HG02623 (cell line): ENCODE measurements at regions not wholly inside any gene's neighbourhood (a gene's known extent, or its start where the extent isn't known, plus 50 kb on each side); places are given as distances from the start of the nearest gene placed in this dataset.
"Not testable (repeated sequence)": the region's sequence is repeated elsewhere in the genome, so short reads cannot be mapped to it uniquely, and the experiment has no call there.

Experiments
- ATAC-seq: cut with Tn5 transposase; IDR thresholded peaks from one replicate; pipeline ENCODE4 v1.9.1; 2021; ENCODE audit warnings: moderate library complexity; ENCODE audit not compliant: unreplicated experiment

DNA sequence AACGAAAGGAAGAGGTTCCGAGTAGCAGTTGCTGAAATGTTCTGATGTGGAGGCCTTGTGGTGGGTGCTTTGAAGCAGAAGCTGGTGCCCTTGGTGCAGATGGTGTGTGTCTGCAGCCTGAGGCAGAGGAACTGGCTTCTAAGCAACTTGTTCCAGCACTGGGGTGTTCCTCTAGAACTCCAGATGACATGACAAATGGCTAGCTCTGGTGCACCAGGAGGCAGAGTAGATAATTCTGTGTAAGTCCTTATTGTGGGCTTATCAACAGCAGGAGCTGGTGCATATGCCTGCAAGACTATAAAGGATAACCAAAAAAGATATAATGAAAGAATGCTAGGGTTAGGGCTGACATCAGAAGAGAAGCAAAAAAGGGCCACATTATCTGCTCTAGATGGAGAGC is 76.5 kb downstream of the ARL5B start:
- no peak for ATAC-seq

DNA sequence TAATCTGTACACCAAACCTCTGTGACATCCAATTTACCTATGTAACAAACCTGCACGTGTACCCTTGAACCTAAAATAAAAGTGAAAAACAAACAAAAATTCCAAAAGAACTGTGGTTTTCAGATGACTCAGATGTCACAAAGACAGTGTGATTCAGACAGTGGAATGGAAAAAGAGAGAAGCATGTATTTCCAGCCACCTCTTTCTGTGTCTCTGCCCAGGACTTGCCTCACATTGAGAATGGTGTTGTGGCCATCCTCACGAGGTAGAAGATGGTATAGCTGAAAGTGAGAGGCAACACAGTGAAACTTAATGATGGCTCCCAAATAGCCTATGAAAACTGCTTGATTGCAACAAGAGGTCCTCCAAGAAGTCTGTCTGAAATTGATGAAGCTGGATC is 78.0 kb downstream of the ARL5B start:
- ATAC-seq: no peak

GRCh38 chr10:18737841-18738240 is 78.6 kb downstream of the ARL5B start:
- no peak for ATAC-seq

- ATAC-seq: no peak
Measured at GRCh38 chr10:18738835-18739234, 79.6 kb downstream of the ARL5B start.

DNA sequence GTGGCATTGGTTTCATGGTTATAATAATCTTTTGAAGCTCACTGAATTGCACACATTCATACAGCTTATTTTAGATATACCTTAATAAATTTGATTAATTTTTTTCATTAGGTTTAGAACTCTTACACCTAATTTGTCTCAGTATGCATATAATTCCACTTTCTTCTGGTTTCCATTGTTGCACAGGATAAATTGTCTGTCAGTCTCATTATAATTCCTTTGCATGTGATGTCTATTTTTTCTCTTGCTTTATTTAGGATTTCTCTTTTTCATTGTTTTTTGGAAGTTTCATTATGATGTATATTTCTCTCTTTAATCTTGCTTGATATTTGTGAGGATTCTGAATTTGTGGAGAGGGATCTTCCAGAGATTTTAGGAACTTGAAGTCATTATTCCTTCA is 84.7 kb downstream of the ARL5B start:
- ATAC-seq: no peak

DNA sequence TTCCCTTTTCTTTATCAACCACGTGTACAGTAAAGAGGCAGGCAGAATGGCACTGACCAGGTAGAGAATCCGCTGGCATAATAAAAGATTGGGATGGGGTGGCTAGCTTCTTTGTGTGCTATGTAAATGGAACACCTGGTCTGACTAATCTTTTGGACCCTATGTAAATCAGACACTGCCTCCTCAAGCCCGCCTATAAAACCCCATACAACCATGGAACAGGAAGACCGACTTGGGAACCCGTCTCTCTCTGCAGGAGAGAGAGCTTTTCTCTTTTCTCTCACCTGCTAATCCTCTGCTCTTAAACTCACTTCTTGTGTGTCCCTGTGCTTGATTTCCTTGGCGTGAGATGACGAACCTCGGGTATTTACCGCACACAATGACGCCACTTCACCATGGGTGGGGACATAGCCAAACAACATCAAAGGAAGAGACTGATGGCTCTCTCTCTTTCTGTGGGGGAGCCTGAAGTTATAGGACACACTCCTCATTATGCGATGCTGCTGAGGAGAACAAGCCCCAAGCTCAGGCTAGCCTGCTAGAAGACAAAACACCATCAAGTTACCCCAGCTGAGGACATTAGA is 94.2 kb downstream of the ARL5B start:
- no peak for ATAC-seq

DNA sequence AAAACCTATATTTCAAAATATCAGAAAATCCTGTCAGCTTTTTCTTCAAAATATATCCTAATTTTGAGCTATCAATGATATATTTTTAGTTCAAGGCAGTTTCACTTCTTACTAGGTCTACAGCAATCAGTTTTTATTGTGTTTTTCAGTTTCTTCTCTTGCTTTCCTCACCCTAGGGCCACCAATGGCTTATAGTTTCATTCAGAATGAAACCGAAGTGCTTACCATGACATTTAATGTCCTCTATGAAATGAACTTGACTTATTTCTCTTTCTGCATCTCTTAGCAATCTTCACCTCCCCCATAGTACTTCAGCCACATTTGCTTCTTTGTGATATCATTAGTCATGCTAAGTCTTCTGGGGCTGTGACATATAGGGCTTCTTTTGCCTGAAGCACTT is 100.3 kb downstream of the ARL5B start:
- ATAC-seq: peak; percentile 76

DNA sequence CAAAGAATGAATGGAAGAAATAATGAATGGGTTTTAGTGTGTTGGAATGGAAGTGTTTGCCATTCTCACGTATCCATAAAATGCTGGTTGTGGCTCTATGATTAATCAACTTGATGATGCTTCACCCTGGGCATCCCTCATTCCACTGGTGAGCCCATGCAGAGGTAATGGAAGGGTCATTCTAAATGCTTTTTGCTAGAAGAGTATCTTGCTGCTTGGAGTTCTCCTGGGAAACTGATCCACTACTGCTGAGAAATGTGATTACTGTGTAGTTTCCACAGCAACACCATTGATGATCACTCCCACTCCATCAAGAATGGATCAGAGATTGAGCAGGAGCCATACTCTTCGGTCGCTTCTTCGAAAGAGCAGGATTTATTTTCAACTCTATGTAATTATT is 101.6 kb downstream of the ARL5B start:
- ATAC-seq: no peak

DNA sequence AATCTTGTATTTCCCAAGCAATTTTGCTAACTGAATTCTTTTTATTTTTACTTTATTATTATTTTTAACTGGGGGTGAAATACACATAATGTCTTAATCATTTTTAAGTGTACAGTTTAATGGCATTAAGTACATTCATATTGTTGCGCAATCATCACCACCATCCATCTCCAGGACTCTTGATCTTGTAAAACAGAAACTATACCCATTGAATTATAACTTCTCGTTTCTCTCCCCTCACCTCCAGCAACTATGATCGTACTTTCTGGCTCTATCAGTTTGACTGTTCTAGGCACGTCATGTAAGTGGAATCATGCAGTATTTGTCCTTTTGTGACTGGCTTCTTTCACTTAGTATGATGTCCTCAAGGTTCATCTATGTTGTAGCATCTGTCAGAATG is 108.8 kb downstream of the ARL5B start:
- ATAC-seq: no peak

DNA sequence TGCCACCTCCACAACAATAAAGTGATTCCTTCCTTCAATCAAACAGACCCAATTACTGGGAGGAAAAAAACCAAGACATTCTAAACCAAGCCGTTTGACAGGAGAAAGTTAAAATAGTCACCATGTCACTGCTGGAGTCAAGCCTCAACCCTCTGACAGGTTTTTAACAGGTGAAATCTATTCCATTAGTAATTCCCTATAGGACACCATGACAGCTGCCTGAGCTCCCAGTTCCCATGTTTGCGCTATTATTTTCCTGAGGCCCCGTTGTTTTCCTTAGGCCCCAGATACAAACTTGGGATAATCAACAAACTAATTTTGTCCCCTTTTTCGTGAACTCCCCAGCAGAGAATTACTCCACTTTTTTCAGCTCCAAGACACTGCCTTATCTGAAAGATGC is 113.9 kb downstream of the ARL5B start:
- ATAC-seq: no peak

GRCh38 chr10:18777258-18777657 is 118.0 kb downstream of the ARL5B start:
- ATAC-seq: no peak

DNA sequence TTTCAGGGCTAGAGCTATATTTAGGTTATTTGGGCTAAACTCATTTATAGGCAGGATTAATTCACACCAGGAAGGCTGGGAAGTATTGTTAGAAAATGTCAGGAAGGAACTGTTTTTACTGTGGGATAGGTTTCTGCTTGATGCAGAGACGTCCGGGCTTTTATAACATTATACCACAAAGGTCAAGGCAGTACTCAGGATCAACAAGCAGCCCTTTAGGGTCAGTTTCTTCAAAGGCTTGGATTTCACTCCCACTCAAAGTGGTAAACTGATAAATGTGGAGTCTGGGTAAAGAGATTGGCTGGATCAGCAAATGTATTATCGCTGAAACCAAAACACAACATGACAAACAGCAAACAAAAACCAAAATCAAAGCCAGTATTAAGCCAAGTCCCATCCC is 127.2 kb downstream of the ARL5B start:
- ATAC-seq: no peak

DNA sequence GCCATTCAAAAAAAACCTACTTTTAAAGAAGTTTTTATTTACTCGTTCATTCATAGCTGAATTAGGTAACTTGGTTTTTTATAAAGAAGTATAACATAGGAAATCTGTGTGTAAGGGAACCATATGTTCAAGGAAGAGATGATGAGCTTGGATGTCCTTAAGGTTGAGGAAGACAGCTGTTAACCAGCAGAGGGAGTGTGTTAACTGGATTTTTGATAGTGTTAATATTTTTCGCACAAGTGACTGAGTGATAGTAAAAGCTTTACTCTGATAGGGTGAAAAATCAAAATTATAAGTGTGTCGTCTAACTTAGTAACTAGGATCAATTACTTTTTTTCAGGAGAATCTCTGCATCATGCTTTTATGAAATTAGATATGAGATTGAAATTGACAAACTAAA is 134.7 kb downstream of the ARL5B start:
- no peak for ATAC-seq

- ATAC-seq: no peak
Measured at GRCh38 chr10:18795549-18795948, 136.3 kb downstream of the ARL5B start.

GRCh38 chr10:18797286-18797685 is 138.1 kb downstream of the ARL5B start:
- no peak for ATAC-seq

DNA sequence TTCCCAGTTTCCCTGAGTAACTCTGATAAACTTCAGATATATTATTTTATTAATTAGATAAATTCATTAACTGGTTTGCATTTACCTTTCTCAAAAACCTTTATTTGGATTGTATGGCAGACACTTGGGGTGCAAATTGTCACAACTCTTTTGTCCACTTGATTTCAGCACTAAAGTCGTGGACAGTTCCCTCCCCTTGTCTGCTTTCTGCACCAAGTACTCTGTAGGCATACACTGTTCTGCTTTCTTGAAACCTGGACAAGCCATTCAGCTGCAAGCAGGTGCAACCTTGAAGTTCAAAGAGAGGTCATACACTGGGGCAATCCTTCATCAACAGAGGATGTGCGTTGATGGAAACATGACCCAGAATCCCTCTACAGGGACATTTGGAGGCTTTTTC is 162.9 kb downstream of the ARL5B start:
- no peak for ATAC-seq

- ATAC-seq: no peak
Measured at GRCh38 chr10:18829259-18829658, 170.0 kb downstream of the ARL5B start.

GRCh38 chr10:18830277-18830676 is 171.0 kb downstream of the ARL5B start:
- no peak for ATAC-seq

GRCh38 chr10:18856623-18857022 is 192.0 kb upstream of the MALRD1 start:
- not testable (repeated sequence) for ATAC-seq

DNA sequence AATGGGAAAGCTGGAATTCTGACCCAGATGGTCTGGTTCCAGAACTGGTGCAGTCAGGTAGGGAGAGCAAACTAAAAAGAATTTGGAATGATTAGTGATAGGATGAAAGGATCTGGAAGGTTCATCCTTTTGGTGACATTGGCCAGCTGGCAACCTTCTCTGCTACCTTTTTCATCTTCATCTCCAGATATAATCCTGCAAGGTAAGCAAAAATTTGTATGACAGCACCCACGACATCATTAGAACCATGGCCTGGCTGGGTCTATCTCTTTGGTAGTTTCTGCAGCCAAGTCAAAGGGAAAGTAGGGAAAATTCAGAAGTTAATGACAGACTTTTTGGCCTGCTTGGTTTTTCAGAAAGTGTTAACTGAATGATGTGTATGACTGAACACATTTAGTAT is 188.9 kb upstream of the MALRD1 start:
- no peak for ATAC-seq

GRCh38 chr10:18860186-18860585 is 188.4 kb upstream of the MALRD1 start:
- ATAC-seq: no peak

DNA sequence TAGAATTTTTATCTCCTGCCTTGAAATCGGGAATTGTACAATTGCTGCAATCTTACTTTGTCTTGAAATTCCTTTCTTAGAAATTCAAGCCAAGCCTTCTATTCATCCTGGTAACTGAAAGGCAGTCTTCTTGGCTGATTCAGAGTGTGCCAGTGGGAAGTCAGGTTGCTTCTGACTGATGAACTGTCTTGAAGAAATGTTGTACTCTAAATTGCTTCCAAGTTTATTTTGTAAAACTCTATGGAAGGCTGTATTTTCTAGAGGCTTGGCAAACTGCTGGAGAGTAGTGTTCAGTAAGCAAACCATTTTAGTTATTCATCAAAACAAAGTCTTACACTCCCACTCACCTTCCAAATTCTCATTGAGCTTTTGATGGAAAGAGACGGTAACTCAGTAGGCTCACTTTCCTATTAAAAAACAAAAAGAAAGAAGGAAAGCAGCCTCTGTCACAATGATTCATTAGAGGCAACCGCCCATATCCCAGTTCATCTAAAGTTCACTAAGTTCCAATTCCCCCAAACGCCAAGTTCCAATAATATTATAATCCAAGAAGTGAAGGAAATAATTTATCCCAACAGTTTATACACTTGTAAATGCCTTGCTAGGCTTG is 187.9 kb upstream of the MALRD1 start:
- ATAC-seq: no peak

GRCh38 chr10:18861382-18861781 is 187.2 kb upstream of the MALRD1 start:
- no peak for ATAC-seq
